ENCODE measurements at regions not wholly inside any gene's neighbourhood (a gene's known extent, or its start where the extent isn't known, plus 50 kb on each side); places are given as distances from the start of the nearest gene placed in this dataset.

GRCh38 chr2:118167026-118167425 is 78.8 kb downstream of the INSIG2 start:
- Histone ChIP-seq H2AFZ (ENCODE audit: low read depth, low read length) (no peak overlapping the region), H3K9me3 (ENCODE audit: low read length) (no peaks in the 10 kb centered on the region), H3K79me2 (replicated peaks; ENCODE audit: insufficient read depth, low read length) (no peaks in the 10 kb centered on the region), H3K4me3 (ENCODE audit: low read length) (no peak overlapping the region), H3K4me2 (ENCODE audit: low read length) (no peak overlapping the region), H3K27me3 (ENCODE audit: insufficient read depth, low read depth, low read length) (no peaks in the 10 kb centered on the region), H3K9ac (ENCODE audit: low read length) (no peak overlapping the region), H3F3A (ENCODE audit: insufficient read depth, low read length, poor library complexity, severe bottlenecking) (no peaks in the 10 kb centered on the region), H3K9me2 (ENCODE audit: insufficient read depth, low read length) (no peaks in the 10 kb centered on the region), H4K20me1 (ENCODE audit: insufficient read depth) (no peaks in the 10 kb centered on the region), H3K27ac (ENCODE audit: low read length) (no peak overlapping the region), H3K36me3 (ENCODE audit: insufficient read depth, low read length) (no peaks in the 10 kb centered on the region)
- TF ChIP-seq, protein P1, sequence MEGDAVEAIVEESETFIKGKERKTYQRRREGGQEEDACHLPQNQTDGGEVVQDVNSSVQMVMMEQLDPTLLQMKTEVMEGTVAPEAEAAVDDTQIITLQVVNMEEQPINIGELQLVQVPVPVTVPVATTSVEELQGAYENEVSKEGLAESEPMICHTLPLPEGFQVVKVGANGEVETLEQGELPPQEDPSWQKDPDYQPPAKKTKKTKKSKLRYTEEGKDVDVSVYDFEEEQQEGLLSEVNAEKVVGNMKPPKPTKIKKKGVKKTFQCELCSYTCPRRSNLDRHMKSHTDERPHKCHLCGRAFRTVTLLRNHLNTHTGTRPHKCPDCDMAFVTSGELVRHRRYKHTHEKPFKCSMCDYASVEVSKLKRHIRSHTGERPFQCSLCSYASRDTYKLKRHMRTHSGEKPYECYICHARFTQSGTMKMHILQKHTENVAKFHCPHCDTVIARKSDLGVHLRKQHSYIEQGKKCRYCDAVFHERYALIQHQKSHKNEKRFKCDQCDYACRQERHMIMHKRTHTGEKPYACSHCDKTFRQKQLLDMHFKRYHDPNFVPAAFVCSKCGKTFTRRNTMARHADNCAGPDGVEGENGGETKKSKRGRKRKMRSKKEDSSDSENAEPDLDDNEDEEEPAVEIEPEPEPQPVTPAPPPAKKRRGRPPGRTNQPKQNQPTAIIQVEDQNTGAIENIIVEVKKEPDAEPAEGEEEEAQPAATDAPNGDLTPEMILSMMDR (IDR thresholded peaks at IDR 0.05; ENCODE audit: poor library complexity, severe bottlenecking) = no peak
- no peak for TF ChIP-seq MXI1 (conservative IDR thresholded peaks at IDR 0.05; ENCODE audit: poor library complexity, severe bottlenecking)
- no peak for TF ChIP-seq EP300 (conservative IDR thresholded peaks at IDR 0.05; ENCODE audit: poor library complexity, severe bottlenecking)
- no peak for TF ChIP-seq EZH2 (IDR thresholded peaks at IDR 0.05; ENCODE audit: borderline replicate concordance, insufficient read depth, low read length, poor library complexity, severe bottlenecking)
- TF ChIP-seq RAD21 (conservative IDR thresholded peaks at IDR 0.05) = no peak
- no peak for TF ChIP-seq TAF1 (IDR thresholded peaks at IDR 0.05; ENCODE audit: low read depth)
- TF ChIP-seq, protein P2, sequence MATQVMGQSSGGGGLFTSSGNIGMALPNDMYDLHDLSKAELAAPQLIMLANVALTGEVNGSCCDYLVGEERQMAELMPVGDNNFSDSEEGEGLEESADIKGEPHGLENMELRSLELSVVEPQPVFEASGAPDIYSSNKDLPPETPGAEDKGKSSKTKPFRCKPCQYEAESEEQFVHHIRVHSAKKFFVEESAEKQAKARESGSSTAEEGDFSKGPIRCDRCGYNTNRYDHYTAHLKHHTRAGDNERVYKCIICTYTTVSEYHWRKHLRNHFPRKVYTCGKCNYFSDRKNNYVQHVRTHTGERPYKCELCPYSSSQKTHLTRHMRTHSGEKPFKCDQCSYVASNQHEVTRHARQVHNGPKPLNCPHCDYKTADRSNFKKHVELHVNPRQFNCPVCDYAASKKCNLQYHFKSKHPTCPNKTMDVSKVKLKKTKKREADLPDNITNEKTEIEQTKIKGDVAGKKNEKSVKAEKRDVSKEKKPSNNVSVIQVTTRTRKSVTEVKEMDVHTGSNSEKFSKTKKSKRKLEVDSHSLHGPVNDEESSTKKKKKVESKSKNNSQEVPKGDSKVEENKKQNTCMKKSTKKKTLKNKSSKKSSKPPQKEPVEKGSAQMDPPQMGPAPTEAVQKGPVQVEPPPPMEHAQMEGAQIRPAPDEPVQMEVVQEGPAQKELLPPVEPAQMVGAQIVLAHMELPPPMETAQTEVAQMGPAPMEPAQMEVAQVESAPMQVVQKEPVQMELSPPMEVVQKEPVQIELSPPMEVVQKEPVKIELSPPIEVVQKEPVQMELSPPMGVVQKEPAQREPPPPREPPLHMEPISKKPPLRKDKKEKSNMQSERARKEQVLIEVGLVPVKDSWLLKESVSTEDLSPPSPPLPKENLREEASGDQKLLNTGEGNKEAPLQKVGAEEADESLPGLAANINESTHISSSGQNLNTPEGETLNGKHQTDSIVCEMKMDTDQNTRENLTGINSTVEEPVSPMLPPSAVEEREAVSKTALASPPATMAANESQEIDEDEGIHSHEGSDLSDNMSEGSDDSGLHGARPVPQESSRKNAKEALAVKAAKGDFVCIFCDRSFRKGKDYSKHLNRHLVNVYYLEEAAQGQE (IDR thresholded peaks at IDR 0.05; ENCODE audit: borderline replicate concordance) = no peak
- TF ChIP-seq POLR2AphosphoS5 (IDR thresholded peaks at IDR 0.05) = no peak
- no peak for TF ChIP-seq SMC3 (conservative IDR thresholded peaks at IDR 0.05; ENCODE audit: poor library complexity)

DNA sequence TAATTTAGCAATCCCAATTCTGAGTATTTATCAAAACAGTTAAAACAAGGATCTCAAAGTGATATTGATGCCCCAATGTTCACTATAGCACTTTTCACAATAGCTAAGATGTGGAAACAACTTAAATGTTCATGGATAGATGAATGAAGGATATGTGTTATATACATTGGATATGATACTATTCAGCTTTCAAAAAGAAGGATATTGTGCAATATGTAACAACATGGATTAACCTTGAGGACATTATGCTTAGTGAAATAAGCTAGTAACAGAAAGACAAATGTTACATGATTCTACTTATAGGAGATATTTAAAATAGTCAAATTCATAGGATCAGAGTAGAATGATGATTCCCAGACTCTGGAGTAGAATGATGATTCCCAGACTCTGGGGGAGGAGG is 78.0 kb downstream of the INSIG2 start:
- Histone ChIP-seq H4K20me1 (ENCODE audit: insufficient read depth) (no peaks in the 10 kb centered on the region), H3K4me3 (ENCODE audit: low read length) (no peak overlapping the region), H3K36me3 (ENCODE audit: insufficient read depth, low read length) (no peaks in the 10 kb centered on the region), H3K27ac (ENCODE audit: low read length) (no peak overlapping the region), H3K4me2 (ENCODE audit: low read length) (no peak overlapping the region), H3K79me2 (replicated peaks; ENCODE audit: insufficient read depth, low read length) (no peaks in the 10 kb centered on the region), H3F3A (ENCODE audit: insufficient read depth, low read length, poor library complexity, severe bottlenecking) (no peaks in the 10 kb centered on the region), H3K9ac (ENCODE audit: low read length) (no peak overlapping the region), H2AFZ (ENCODE audit: low read depth, low read length) (no peak overlapping the region), H3K9me2 (ENCODE audit: insufficient read depth, low read length) (no peaks in the 10 kb centered on the region), H3K27me3 (ENCODE audit: insufficient read depth, low read depth, low read length) (no peaks in the 10 kb centered on the region), H3K9me3 (ENCODE audit: low read length) (no peaks in the 10 kb centered on the region)
- TF ChIP-seq RAD21 (conservative IDR thresholded peaks at IDR 0.05) (no peak), MXI1 (conservative IDR thresholded peaks at IDR 0.05; ENCODE audit: poor library complexity, severe bottlenecking) (no peak), EP300 (conservative IDR thresholded peaks at IDR 0.05; ENCODE audit: poor library complexity, severe bottlenecking) (no peak), SMC3 (conservative IDR thresholded peaks at IDR 0.05; ENCODE audit: poor library complexity) (no peak), EZH2 (IDR thresholded peaks at IDR 0.05; ENCODE audit: borderline replicate concordance, insufficient read depth, low read length, poor library complexity, severe bottlenecking) (no peak), POLR2AphosphoS5 (IDR thresholded peaks at IDR 0.05) (no peak)
- TF ChIP-seq, protein P1 (IDR thresholded peaks at IDR 0.05; ENCODE audit: poor library complexity, severe bottlenecking) = no peak
- TF ChIP-seq, protein P2 (IDR thresholded peaks at IDR 0.05; ENCODE audit: borderline replicate concordance) = no peak
